NB4 (cell line): ENCODE measurements at regions not wholly inside any gene's neighbourhood (a gene's known extent, or its start where the extent isn't known, plus 50 kb on each side); places are given as distances from the start of the nearest gene placed in this dataset.

ENCODE experiments used
- DNase-seq: peaks from one replicate; pipeline ENCODE4 v3.0.0; 2010; ENCODE audit warnings: low read depth
- H3K4me3 ChIP-seq: one replicate; pipeline ENCODE4 v1.5.1; 2011; ENCODE audit warnings: mild to moderate bottlenecking, low read depth, low read length, moderate library complexity
- MYC ChIP-seq: IDR thresholded peaks from 2 replicates; pipeline ENCODE4 v1.6.1; 2011; ENCODE audit warnings: low read depth, low read length
- POLR2A ChIP-seq: IDR thresholded peaks from 2 replicates; pipeline ENCODE4 v1.6.1; 2011; ENCODE audit warnings: mild to moderate bottlenecking; ENCODE audit not compliant: insufficient read length; ENCODE audit errors: extremely low read depth
- TF ChIP-seq, protein P1 (sequence below): IDR thresholded peaks from 2 replicates; pipeline ENCODE4 v1.6.1; 2011; ENCODE audit warnings: low read depth, low read length
- TF ChIP-seq, protein P2 (sequence below): IDR thresholded peaks from one replicate; pipeline ENCODE4 v1.5.1; 2012; ENCODE audit warnings: low read depth, low read length

GRCh38 chr5:40395251-40395650 lies 284.5 kb upstream of the PTGER4 start:
- no peak overlapping the region for H3K4me3 ChIP-seq
- TF ChIP-seq, protein P1, sequence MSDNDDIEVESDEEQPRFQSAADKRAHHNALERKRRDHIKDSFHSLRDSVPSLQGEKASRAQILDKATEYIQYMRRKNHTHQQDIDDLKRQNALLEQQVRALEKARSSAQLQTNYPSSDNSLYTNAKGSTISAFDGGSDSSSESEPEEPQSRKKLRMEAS, result no peak
- no peak for TF ChIP-seq MYC
- TF ChIP-seq POLR2A, result no peak
- TF ChIP-seq, protein P2, sequence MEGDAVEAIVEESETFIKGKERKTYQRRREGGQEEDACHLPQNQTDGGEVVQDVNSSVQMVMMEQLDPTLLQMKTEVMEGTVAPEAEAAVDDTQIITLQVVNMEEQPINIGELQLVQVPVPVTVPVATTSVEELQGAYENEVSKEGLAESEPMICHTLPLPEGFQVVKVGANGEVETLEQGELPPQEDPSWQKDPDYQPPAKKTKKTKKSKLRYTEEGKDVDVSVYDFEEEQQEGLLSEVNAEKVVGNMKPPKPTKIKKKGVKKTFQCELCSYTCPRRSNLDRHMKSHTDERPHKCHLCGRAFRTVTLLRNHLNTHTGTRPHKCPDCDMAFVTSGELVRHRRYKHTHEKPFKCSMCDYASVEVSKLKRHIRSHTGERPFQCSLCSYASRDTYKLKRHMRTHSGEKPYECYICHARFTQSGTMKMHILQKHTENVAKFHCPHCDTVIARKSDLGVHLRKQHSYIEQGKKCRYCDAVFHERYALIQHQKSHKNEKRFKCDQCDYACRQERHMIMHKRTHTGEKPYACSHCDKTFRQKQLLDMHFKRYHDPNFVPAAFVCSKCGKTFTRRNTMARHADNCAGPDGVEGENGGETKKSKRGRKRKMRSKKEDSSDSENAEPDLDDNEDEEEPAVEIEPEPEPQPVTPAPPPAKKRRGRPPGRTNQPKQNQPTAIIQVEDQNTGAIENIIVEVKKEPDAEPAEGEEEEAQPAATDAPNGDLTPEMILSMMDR, result no peak
- no peak for DNase-seq

- TF ChIP-seq, protein P2, result no peak
- TF ChIP-seq POLR2A (no peak), MYC (no peak)
- TF ChIP-seq, protein P1, result no peak
- H3K4me3 ChIP-seq, result no peak overlapping the region
- no peak for DNase-seq
Measured at GRCh38 chr5:40394698-40395097, 285.0 kb upstream of the PTGER4 start.

DNA sequence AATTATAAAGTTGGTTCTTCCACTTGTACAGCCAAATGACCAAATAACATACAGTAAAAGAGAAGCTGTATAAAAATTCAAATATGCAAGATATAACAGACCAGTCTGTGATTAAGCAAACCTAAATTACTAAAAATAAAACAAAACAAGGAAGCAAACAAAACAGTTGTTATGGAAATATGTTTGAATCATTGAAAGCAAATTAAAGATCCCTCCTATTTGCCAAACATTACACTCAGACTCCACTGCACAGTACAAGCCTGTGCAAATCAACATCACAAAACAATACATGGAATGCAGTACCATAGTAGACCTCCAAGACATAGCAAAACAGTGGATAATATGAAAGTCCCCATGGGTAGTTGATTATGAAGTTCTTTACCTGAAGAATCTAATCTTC lies 288.1 kb upstream of the PTGER4 start:
- no peak overlapping the region for H3K4me3 ChIP-seq
- DNase-seq, result no peak
- TF ChIP-seq MYC (no peak), POLR2A (no peak)
- TF ChIP-seq, protein P1, result no peak
- TF ChIP-seq, protein P2, result no peak

GRCh38 chr5:40390281-40391149 lies 289.2 kb upstream of the PTGER4 start:
- no peak for DNase-seq
- no peak overlapping the region for H3K4me3 ChIP-seq
- TF ChIP-seq MYC, result no peak
- no peak for TF ChIP-seq POLR2A
- TF ChIP-seq, protein P1, result no peak
- TF ChIP-seq, protein P2, result no peak

DNA sequence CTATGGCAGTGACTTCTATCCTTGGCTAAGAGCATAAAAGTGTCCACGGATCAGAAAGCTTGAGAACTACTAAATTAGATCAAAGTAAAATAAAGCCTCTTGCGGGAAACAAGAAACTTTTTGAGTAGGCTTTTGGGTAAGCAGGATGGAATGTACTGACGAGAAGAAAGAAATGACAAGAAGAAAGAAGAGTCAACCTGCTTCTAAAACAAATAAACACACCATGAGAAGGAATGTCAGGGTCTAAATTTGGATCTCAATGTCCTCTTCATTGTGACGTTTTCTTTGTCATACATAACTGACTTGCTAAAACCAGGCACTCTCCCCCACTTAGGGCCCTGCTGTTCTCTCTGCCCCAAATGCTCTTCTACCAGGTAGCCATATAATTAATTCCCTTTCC lies 290.1 kb upstream of the PTGER4 start:
- DNase-seq, result no peak
- TF ChIP-seq, protein P2, result no peak
- TF ChIP-seq MYC (no peak), POLR2A (no peak)
- TF ChIP-seq, protein P1, result no peak
- no peak overlapping the region for H3K4me3 ChIP-seq
